Putamen (tissue), 1 donor: ENCODE measurements at regions not wholly inside any gene's neighbourhood (a gene's known extent, or its start where the extent isn't known, plus 50 kb on each side); places are given as distances from the start of the nearest gene placed in this dataset.
"Not testable (repeated sequence)": the region's sequence is repeated elsewhere in the genome, so short reads cannot be mapped to it uniquely, and the experiment has no call there.

Experiments
- DNase-seq: peaks from one replicate; pipeline ENCODE4 v3.0.0-alpha.2; 2016; ENCODE audit warnings: low spot score

DNA sequence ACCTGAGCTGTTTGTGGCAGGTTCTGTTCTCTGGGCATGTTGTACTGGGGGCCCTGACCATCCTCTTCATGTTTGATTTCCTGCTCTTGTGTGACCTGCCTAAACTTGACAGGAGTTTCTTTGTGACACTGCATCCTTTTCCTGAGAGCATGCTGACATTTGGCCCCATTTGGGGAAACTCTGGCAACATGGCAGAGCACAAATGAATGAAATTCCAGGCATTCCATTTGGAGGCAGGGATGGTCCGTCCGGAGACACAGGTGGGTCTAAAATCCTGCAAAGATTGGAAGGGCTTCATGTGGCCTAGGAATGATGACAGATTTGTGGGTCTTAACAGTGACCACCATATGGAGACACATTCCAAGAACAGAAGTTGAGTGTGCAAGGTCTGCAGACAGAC, 184.0 kb downstream of the FCRL5 start:
- no peak for DNase-seq

DNA sequence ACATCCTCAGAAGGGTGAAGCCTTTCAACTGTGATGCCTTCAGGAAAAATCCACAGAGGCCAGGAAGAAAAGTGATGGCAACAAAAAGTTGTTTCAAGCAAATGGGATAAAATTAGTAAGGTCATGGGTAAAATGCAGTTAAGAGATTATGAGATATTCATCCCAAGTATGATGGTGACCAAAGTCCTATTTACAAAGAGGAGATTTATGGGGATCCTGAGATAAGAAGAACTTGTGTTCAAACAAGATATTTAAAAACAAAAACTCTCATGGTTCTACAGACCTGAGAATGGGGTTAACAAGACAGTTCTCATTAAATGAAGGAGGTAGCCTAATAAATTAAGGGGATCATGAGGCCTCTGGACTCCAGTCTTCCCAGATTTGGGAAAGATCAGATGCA, 184.4 kb downstream of the FCRL5 start:
- no peak for DNase-seq

DNA sequence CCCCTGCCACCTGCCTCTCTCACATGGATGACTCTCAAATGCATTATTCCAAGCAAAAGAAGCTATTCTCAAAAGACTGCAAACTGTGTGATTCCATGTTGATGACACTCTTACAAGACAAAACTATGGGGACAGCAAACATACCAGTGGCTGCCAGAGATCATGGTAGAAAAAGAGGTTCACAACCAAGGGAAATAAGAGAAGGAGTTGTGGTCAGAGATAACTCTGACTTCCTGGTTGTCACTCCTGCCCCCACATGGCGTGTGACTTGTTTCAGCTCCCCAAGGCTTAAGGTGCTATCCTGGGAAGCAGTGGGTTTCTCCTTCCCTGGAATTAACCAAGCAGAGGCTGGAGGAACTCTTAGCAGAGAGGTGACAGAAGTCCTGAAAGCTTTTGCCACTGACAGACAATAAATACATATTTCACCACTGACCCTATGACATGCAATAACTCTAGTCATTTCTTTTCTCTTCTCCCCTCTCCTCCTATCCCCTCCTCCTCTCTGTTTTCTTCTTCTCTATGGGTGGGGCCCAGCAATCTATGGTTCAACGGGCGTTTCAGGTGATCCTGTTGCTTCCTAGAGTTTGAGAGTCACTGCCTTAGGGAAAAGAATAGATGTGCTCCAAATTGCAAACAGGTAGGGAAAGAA, 185.1 kb downstream of the FCRL5 start:
- no peak for DNase-seq

DNA sequence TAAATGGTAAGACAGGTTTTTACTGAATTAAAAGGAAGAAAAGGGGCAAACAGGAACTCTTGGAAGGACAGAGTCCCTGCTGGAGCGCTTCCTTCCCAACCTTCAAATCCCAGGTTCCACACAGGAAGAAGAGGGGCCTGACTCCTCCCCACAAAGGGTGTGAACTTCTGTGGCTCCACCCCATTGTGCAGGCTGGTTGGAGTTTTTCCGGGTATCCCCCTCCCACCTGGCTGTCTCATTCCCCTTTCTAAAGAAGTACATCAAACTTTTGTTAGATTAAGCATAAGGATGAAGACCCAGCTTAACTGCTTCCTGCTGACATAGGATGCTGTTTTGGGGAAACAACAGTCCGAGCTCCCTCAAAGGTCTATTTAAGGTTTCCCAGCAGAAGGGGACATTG, 187.7 kb downstream of the FCRL5 start:
- no peak for DNase-seq

DNA sequence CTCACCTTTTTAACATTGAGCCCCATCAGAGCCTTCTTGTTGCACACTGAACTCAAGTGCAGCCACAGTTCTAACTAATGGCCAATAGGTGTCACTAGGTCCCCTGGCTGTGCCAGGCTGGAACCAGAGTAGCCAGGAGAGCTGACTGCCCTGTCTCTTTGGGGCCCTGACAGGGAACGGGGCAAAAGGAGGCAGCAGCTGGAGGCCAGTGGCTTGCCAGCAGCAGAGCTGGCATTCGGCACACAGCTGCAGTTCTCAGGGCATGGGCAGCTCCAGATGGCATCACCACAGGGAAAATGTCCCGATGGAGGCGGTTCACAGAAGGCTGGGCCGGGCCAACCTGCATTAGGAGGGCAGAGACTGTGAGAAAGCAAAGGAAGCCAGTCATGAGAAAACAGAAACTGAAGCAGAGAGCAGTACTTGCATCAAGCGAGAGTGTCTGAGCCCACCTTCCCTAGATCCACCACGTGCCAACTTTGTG, 188.6 kb downstream of the FCRL5 start:
- no peak for DNase-seq

DNA sequence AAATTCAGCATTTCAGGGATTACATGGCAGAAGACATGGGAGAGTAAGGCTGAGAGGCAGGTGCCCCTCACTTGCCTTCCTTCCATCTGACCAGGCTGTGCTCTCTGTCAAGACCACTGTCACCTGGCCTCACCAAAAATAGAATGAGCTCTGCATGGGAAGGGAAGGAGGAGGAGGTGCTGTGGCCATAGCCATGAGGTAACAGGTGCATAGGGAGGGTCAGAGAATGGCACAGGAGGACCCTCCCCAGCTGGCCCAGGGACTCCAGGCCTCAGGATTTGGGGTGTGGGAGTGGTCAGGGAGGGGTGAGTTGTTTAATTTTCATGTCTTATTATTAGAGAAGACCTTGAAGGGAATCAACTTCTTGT, 192.3 kb downstream of the FCRL5 start:
- DNase-seq, result no peak

DNA sequence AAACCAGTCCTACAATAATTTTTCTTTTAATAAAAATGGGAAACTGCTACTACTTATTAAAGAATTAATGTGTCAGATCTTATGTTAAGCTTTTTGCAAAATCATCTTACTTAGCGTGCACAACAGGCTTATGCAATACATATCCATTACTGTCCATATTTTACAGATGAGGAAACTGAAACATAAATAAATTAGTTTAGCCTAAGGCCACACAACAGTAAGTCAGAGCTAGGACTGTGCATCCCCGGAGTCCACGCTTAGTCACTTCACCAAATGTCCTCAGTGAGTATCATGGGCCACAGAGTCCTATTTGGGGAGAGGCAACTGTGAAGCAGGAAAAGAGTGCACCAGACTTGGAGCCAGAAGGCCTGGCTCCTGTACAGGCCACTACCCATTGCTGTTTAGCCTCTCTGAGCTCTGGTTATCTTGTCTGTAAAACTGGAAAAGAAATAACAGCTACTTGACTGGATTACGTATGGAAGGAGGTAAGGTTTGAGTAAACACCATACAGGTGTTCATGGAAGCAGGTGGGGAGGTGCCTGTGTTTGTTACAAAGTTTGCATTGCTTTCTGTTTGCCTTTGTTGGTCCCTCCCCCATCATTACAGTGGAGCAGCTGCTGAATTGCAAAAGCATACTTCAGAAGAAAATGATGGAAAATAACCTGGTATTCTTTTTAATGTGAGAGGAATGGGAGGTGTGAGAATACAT, 192.8 kb downstream of the FCRL5 start:
- DNase-seq, result no peak

DNA sequence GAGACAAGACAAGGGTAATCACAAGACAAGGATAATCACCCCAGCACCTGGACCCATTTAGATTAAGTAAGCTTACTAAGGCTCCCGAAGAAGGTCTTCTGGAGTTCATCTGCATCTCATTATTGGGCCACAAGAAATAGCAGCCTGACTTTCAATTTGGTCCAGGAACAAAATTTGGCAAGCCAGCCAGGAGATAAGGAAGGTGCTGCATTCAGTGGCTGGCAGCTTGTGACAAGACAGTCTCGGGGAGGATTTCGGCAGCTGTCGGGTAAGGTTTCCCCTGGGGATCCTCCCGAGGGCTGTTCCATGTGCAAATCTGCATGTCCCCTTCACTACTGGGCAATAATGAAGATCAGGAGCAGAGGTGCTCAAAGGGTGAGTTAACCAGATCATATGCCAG, 195.2 kb downstream of the FCRL5 start:
- DNase-seq, result no peak

DNA sequence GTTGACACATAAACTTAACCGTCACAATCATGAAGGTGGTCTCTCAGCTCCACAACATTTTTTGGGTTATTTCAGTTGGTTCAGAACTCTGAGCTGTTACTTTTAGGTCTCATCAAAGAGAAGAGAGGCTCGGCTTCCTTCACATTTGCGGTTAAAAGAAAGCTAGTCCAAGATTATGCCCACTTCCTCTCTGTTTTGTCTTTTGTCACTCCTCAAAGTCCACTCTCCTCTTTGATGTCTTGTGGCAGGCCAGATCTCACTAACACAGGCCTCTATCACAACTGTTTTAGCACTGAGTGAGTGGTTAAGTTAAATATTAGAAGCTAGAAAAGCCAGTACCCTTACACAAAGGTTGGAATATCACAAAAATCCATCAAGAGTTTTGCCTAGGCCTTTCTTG, 195.7 kb downstream of the FCRL5 start:
- DNase-seq, result no peak

DNA sequence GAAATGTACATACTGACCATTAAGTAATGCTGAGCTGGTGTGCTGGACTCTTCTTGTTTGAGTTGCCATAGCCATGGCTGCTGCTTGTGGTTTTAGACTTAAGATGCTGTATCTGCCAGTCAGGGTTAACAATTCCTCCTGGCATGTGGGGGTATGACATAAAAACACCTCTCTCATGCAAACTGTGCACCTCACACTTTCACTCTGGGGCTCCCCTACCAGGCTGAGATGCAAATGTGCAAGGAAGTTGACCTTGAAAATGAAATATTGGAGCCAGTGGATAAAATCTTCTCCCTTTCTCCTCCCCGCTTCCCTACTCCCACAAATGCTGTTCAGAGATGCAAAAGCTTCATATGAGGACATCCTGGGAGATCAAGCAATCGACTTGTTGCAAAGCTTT, 198.8 kb downstream of the FCRL5 start:
- DNase-seq, result no peak

DNA sequence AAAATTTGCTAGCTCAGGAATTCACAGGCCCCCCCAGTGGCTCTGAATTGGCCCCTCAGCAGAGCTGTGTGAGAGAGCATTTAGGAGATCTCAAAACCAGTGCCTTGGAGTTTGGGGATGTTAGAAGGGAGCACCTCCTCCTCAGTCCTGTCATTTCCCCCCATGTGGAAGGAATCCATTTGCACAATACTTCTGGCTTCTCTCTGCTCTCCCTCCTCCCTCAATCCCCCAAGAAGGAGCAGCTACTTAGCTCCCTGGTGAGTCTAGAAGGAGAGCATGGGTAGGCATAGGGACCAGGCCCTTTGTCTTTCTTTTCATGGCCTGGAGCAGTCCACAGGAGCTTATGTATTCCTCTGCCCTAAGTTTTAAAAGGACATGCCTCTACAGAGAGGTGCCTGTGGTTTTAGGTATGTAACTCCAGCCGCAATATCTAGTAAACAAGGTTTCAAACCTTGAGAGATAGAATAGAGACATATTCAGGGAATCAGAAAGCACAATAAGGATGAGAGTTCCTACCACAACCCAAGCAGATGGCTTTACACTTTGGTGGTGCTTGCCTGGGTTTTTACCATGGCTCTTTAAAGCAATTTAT, 199.4 kb downstream of the FCRL5 start:
- no peak for DNase-seq

DNA sequence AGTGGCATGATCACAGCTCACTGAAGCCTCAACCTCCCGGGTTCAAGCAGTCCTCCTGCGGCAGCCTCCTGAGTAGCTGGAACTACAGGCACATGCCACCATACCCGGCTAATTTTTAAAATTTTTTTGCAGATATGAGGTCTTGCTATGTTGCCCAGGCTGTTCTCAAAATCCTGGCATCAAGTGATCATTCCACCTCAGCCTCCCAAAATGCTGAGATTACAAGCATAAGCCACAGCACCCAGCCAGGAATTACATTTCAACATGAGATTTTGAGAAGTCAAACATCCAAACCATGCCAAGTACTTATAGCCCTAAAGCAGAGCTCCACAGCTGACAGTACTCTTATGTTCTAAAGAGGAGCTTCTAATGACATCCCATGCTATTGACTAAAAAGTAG, 200.1 kb downstream of the FCRL5 start:
- no peak for DNase-seq

DNA sequence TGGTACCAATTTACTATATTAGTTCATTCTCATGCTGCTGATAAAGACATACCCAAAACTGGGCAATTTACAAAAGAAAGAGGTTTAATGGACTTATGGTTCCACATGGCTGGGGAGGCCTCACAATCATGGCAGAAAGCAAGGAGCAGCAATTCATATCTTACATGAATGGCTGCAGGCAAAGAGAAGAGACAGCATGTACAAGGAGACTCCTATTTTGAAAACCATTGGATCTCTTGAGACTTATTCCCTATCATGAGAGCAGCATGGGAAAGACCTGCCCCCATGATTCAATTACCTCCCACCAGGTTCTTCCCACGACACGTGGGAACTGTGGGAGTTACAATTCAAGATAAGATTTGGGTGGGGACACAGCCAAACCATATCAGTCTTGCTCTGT, 200.5 kb downstream of the FCRL5 start:
- DNase-seq, result not testable (repeated sequence)

DNA sequence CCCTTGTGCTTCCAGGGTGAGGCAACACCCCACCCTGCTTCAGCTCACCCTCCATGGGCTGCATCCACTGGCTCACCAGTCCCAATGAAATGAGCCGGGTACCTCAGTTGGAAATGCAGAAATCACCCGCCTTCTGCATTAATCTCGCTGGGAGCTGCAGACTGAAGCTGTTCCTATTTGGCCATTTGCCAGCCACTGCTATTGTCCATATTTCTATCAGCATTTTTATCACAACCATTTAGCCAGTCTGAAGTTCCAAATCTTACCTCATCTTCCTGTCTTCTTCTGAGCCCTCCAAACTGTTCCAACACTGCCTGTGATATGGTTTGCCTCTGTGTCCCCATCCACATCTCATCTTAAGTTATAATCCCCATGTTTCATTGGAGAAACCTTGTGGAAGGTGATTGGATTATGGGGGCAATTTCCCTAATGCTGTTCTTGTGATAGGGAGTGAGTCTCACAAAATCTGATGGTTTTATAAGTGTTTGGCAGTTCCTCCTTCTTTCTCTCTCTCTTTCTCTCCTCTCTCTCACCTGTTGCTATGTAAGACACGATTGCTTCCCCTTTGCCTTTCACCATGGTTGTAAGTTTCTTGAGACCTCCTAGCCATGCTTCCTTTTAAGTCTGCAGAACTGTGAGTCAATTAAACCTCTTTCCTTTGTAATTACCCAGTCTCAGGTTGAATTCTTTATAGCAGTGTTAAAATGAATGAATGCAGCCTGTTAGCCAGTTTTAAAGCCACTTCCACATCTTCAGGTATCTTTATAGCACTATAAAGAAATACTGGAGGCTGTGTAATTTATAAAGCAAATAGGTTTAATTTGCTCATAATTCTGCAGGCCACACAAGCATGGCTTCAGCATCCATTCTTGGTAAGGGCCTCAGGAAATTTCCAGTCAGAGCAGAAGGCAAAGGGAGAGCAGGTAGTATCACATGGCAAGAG, 203.5 kb downstream of the FCRL5 start:
- no peak for DNase-seq

DNA sequence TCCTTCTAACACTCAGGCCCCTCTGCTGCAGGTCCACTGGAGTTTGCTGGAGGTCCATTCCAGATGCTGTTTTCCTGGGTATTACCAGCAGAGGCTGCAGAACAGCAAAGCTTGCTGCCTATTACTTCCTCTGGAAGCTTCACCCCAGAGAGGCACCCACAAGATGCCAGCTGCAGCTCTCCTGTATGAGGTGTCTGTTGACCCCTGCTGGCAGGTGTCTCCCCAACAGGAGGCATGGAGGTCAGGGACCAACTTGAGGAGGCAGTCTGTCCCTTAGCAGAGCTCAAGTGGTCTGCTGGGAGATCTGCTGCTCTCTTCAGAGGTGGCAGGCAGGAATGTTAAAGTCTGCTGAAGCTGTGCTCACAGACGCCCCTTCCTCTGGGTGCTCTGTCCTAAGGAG, 204.8 kb downstream of the FCRL5 start:
- no peak for DNase-seq

DNA sequence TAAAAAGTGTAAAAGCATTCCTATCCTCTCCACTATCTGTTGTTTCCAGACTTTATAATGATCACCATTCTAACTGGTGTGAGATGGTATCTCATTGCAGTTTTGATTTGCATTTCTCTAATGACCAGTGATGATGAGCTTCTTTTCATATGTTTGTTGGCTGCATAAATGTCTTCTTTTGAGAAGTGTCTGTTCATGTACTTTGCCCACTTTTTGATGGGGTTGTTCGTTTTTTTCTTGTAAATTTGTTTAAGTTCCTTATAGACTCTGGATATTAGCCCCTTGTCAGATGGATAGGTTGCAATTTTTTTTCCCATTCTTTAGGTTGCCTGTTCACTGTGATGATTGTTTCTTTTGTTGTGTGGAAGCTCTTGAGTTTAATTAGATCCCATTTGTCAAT, 199.6 kb upstream of the ETV3 start:
- not testable (repeated sequence) for DNase-seq

DNA sequence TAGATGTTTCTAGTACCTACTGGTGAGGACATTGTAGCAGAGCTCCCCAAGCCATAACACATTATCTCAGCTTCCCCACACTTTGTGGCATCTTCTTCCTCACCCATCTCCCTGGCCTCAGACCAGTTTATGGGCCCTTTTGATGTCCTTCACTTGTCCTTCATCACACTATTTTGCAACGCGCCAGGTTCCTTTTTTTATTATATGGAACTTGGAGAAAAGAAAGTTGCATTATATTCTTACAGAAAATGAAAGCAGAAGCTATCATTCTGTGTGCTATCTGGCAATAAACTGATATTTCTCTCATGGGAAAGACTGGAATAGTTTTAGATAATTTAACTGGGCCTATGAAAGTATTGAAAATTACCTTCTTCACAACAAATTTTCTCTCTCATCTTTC, 196.9 kb upstream of the ETV3 start:
- DNase-seq, result no peak

DNA sequence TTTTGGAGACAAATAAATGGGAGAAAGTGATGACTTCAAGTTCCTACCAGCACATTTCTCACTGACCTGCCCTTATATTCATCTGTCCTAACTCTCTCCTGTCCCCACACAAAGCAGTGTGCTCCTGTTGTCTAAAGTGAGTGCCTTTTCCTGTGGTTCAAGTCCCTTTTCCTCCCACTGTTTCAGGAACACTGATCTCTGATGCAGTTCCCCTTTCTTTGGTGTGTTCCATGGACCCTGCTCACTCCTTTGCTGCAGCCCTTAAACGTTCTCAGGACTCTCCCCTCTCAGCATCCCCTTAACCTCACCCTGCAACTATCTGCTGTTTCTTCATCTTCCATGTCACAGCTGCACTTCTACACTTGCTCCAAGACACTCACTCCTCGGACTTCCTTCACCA, 195.8 kb upstream of the ETV3 start:
- no peak for DNase-seq

DNA sequence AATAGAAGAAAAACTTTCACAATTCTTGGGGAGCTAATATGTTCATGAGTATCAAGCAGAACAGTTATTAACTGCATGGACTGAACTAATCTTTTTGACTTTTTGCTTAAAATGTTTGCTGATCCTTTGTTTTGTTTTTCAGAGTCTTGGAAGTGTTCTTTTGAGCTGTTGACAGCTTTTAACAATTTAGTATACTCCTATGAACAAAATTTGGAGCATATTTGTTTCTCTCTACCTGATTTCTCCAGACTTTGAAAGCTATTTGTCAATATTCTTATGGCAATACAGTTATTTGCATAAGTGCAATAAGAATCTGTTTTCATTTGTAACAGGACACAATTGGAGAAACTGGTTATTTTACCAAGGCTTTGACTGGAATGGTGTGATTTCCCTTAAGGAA, 192.0 kb upstream of the ETV3 start:
- not testable (repeated sequence) for DNase-seq

DNA sequence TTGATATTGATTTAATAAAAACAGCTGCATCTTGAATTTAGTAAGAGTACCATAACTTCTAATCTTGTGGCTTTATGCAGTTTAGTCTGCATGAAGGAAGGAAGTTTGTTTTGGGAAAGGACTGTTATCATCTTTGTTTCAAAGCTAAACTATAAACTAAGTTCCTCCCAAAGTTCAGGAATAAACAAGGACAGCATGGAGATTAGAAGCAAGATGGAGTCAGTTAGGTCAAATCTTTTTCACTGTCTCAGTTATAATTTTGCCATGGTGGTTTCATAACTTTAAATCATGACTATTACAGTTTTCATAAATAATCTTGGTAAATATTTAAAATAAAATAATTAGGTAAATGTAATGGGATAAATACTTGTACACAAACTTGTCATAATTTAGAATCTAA, 189.9 kb upstream of the ETV3 start:
- not testable (repeated sequence) for DNase-seq

DNA sequence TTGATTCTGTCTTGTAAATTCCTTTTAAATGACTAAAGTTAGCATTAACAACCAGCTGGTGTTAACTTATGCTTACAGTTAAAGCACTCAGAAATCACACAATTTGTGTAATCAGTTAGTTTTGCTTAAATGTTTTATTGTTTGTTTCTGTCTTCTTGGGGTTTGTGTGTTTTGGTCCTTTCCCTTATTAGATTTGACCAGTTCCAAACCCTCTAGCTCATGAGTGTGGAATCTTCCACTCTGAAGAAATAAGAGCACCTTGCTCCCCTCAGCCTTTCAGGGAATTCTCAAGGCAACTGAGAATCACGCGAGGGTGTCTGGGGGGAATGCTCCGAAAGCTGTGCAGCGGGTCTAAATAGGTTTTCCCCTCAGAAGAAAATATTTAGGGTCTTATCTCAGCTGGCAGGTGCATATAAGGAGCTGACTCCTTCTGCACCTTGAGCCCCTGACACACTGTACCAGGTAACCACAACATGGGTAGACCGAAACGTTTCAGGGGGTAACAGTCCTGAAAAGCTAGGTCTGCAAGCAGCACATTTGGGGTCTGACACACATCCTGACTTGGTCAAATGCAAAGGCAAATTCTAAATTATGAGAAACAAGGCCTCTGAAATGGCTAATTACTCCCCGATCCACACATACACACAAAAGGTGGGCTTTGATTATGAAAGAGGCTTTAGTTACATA, 188.1 kb upstream of the ETV3 start:
- DNase-seq, result no peak

DNA sequence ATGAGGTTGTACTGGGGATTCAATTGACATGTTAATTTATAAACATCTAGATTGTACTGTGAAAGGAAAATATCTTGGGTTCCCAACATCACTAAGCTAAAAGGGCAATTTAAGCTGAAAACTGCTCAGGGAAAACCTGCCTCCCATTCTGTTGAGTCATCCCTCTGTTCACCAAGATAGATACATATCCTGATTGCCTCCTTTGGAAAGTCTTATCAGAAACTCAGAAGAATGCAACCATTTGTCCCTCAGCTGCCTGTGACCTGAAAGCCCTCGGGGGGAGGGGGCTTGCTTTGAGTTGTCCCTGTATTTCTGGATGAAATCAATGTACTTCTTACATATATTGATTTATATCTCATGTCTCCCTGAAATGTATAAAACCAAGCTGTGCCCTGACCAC, 187.0 kb upstream of the ETV3 start:
- no peak for DNase-seq
